GM18517 (cell line): ENCODE measurements at regions not wholly inside any gene's neighbourhood (a gene's known extent, or its start where the extent isn't known, plus 50 kb on each side); places are given as distances from the start of the nearest gene placed in this dataset.

ENCODE experiments used
- ATAC-seq: cut with Tn5 transposase; IDR thresholded peaks from one replicate; pipeline ENCODE4 v1.9.1; 2021; ENCODE audit warnings: mild to moderate bottlenecking, moderate library complexity; ENCODE audit not compliant: unreplicated experiment

GRCh38 chr10:83037653-83038052 lies 1101.7 kb upstream of the GHITM start:
- no peak for ATAC-seq

- ATAC-seq: no peak
These were observed 1100.7 kb upstream of the GHITM start for GRCh38 chr10:83038631-83039030.

GRCh38 chr10:83045731-83046130 lies 1093.6 kb upstream of the GHITM start:
- ATAC-seq: no peak

- no peak for ATAC-seq
These were observed 1088.5 kb upstream of the GHITM start for GRCh38 chr10:83050815-83051214.

- no peak for ATAC-seq
These were observed 1076.4 kb upstream of the GHITM start for GRCh38 chr10:83062871-83063270.

GRCh38 chr10:83073472-83073871 lies 1065.8 kb upstream of the GHITM start:
- ATAC-seq: no peak

GRCh38 chr10:83075016-83075814 lies 1064.1 kb upstream of the GHITM start:
- ATAC-seq: no peak

GRCh38 chr10:83075815-83076355 lies 1063.4 kb upstream of the GHITM start:
- no peak for ATAC-seq

- ATAC-seq: no peak
These were observed 1062.9 kb upstream of the GHITM start for GRCh38 chr10:83076443-83076842.

- ATAC-seq: no peak
These were observed 1061.1 kb upstream of the GHITM start for GRCh38 chr10:83078160-83078559.

- ATAC-seq: no peak
These were observed 1060.7 kb upstream of the GHITM start for GRCh38 chr10:83078645-83079044.

GRCh38 chr10:83083831-83084230 lies 1055.5 kb upstream of the GHITM start:
- ATAC-seq: no peak

GRCh38 chr10:83089335-83089734 lies 1050.0 kb upstream of the GHITM start:
- no peak for ATAC-seq

- no peak for ATAC-seq
These were observed 1034.7 kb upstream of the GHITM start for GRCh38 chr10:83104616-83105015.

- ATAC-seq: no peak
These were observed 1030.6 kb upstream of the GHITM start for GRCh38 chr10:83108565-83109333.

GRCh38 chr10:83119346-83119745 lies 1020.0 kb upstream of the GHITM start:
- ATAC-seq: no peak

GRCh38 chr10:83122336-83122735 lies 1017.0 kb upstream of the GHITM start:
- ATAC-seq: no peak

- ATAC-seq: no peak
These were observed 1011.2 kb upstream of the GHITM start for GRCh38 chr10:83127942-83128575.

GRCh38 chr10:83140811-83141210 lies 998.5 kb upstream of the GHITM start:
- no peak for ATAC-seq

GRCh38 chr10:83142074-83142563 lies 997.2 kb upstream of the GHITM start:
- no peak for ATAC-seq

- ATAC-seq: no peak
These were observed 994.8 kb upstream of the GHITM start for GRCh38 chr10:83144461-83144860.
